SJCRH30 (cell line): ENCODE measurements at regions not wholly inside any gene's neighbourhood (a gene's known extent, or its start where the extent isn't known, plus 50 kb on each side); places are given as distances from the start of the nearest gene placed in this dataset.

Source experiments
- DNase-seq, 2 experiments: peaks; one replicate each; pipeline ENCODE4 v3.0.0-alpha.2; 2015 to 2020
- H3K27ac ChIP-seq: fragments of 250-450 bp; sonication (Bioruptor Pico); 2 replicates; pipeline ENCODE4 v1.5.1; 2020; ENCODE audit warnings: mild to moderate bottlenecking, moderate library complexity
- H3K27me3 ChIP-seq: fragments of 250-450 bp; sonication (Bioruptor Pico); 2 replicates; pipeline ENCODE4 v1.5.1; 2020; ENCODE audit warnings: mild to moderate bottlenecking, moderate library complexity
- H3K36me3 ChIP-seq: fragments of 250-450 bp; sonication (Bioruptor Pico); 2 replicates; pipeline ENCODE4 v1.5.1; 2020; ENCODE audit warnings: mild to moderate bottlenecking, moderate library complexity
- H3K4me1 ChIP-seq: fragments of 250-450 bp; sonication (Bioruptor Pico); 2 replicates; pipeline ENCODE4 v1.5.1; 2020; ENCODE audit warnings: mild to moderate bottlenecking, moderate library complexity
- H3K4me3 ChIP-seq: fragments of 250-450 bp; sonication (Bioruptor Pico); 2 replicates; pipeline ENCODE4 v1.5.1; 2020; ENCODE audit warnings: mild to moderate bottlenecking, moderate library complexity
- H3K9me3 ChIP-seq: fragments of 250-450 bp; sonication (Bioruptor Pico); replicated peaks from 2 replicates; pipeline ENCODE4 v1.5.1; 2020; ENCODE audit warnings: mild to moderate bottlenecking, moderate library complexity

DNA sequence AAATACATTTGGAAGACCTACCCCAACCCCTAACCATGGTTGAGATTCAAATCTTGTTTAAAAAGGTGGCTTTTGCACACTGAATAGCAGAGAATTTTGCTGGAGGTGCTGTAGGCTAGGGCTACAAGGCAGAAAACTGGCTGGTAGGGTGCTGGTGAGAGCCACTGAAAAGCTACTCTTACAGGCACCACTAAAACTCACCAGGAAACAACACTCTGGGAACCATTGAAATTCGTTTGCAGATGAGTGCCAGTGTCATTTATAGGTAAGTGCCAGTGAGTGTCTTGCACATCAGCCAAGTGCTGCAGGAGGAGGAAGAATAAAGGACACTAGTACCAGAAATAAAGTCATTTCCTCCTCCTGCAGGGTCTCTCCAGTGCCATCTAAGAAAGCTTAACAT, 610.2 kb downstream of the ZNF385D start:
- no peaks in the 10 kb centered on the region for H3K27me3 ChIP-seq
- no peak for DNase-seq
- H3K9me3 ChIP-seq, result no peaks in the 10 kb centered on the region
- no peaks in the 10 kb centered on the region for H3K36me3 ChIP-seq
- H3K4me1 ChIP-seq, result no peaks in the 10 kb centered on the region
- no peak overlapping the region for H3K27ac ChIP-seq
- H3K4me3 ChIP-seq, result no peak overlapping the region

GRCh38 chr3:21138085-21138484, 612.9 kb downstream of the ZNF385D start:
- Histone ChIP-seq H3K4me3 (no peak overlapping the region), H3K36me3 (no peaks in the 10 kb centered on the region), H3K27ac (no peak overlapping the region), H3K4me1 (no peaks in the 10 kb centered on the region), H3K27me3 (no peaks in the 10 kb centered on the region), H3K9me3 (no peaks in the 10 kb centered on the region)
- no peak for DNase-seq

DNA sequence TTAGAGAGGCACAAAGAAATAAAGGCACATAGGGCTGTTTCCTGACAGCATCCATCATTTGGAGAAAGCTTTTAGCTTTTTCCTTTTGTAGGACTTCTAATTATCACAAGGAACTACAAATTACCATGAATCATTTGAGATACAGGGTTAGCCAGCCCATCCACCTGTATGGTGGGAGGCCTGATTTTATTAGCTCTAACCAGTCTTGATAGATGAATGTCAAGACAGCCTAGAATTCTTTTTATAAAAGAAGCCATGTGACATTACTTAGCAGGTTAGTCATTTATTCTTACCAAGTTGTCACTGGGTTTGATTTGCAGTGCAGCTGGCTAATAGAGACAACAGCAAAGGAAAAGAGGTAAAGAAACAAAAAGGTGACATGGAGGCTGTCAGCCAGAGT, 618.1 kb downstream of the ZNF385D start:
- Histone ChIP-seq H3K27ac (no peak overlapping the region), H3K9me3 (no peaks in the 10 kb centered on the region), H3K4me1 (no peaks in the 10 kb centered on the region), H3K4me3 (no peak overlapping the region), H3K36me3 (no peaks in the 10 kb centered on the region), H3K27me3 (no peaks in the 10 kb centered on the region; the same call in 1 of the 2 replicates)
- DNase-seq, result no peak

DNA sequence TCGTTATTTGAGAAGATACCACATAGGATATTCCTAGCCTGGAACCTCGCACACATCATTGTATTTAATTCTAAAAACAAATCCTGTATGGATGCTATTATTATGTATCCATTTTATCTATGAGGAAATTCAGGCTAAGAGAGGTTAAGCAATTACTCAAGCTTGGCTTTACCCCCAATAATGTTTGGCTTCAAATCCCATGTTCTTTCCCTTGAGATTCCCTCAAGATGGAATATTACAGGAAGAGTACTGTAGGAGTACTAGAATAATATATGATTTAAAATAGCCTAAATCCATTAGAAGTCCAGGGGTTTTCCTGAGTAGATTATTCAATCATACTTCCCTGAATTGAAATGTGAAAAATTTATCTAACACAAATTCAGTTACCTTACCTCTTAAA, 630.2 kb downstream of the ZNF385D start:
- H3K27ac ChIP-seq, result no peak overlapping the region
- H3K9me3 ChIP-seq, result no peaks in the 10 kb centered on the region
- no peaks in the 10 kb centered on the region for H3K4me1 ChIP-seq
- no peaks in the 10 kb centered on the region for H3K36me3 ChIP-seq
- no peak for DNase-seq
- H3K4me3 ChIP-seq, result no peak overlapping the region
- peaks cover 11% of the 10 kb centered on the region; the same call in 1 of the 2 replicates for H3K27me3 ChIP-seq

- Histone ChIP-seq H3K27ac (no peak overlapping the region), H3K36me3 (no peaks in the 10 kb centered on the region), H3K4me1 (no peaks in the 10 kb centered on the region), H3K4me3 (no peak overlapping the region), H3K27me3 (peaks cover 11% of the 10 kb centered on the region; the same call in 1 of the 2 replicates), H3K9me3 (no peaks in the 10 kb centered on the region)
- DNase-seq, result no peak
These were observed 633.6 kb downstream of the ZNF385D start for GRCh38 chr3:21117370-21117769.

DNA sequence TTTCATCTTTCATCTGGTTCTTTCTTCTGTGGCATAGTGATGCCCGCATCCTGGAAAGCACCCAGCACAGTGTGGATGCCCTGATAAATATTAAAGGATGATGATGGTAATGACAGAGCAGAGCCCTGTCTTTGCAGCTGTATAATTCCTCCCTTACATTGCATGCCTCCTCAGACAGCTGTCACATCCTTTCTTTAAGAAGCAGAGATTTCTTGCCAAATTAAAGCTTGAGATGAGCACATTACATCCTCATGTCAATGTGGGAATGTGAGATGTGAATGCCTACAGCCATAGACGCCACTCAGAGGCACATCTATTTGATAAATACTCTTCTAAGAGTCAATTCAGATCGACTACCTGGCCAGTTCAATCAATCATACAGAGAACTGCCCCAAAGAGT, 642.0 kb downstream of the ZNF385D start:
- no peak for DNase-seq
- peaks cover 3% of the 10 kb centered on the region; the same call in 1 of the 2 replicates for H3K27me3 ChIP-seq
- no peaks in the 10 kb centered on the region for H3K36me3 ChIP-seq
- no peak overlapping the region for H3K4me3 ChIP-seq
- no peak overlapping the region for H3K27ac ChIP-seq
- no peaks in the 10 kb centered on the region for H3K4me1 ChIP-seq
- no peaks in the 10 kb centered on the region for H3K9me3 ChIP-seq

GRCh38 chr3:21105784-21106183, 645.2 kb downstream of the ZNF385D start:
- H3K4me3 ChIP-seq, result no peak overlapping the region
- no peak for DNase-seq
- H3K9me3 ChIP-seq, result 0 out of 2 replicates have a peak, but pooled peaks cover 3% of the 10 kb centered on the region
- H3K4me1 ChIP-seq, result no peaks in the 10 kb centered on the region
- no peaks in the 10 kb centered on the region for H3K36me3 ChIP-seq
- no peak overlapping the region for H3K27ac ChIP-seq
- peaks cover 3% of the 10 kb centered on the region; the same call in 1 of the 2 replicates for H3K27me3 ChIP-seq

- no peak for DNase-seq
- 0 out of 2 replicates have a peak, but pooled peaks cover 3% of the 10 kb centered on the region for H3K9me3 ChIP-seq
- H3K27ac ChIP-seq, result no peak overlapping the region
- no peaks in the 10 kb centered on the region for H3K4me1 ChIP-seq
- H3K4me3 ChIP-seq, result no peak overlapping the region
- no peaks in the 10 kb centered on the region for H3K36me3 ChIP-seq
- H3K27me3 ChIP-seq, result no peaks in the 10 kb centered on the region
These were observed 650.2 kb downstream of the ZNF385D start for GRCh38 chr3:21100656-21101359.

DNA sequence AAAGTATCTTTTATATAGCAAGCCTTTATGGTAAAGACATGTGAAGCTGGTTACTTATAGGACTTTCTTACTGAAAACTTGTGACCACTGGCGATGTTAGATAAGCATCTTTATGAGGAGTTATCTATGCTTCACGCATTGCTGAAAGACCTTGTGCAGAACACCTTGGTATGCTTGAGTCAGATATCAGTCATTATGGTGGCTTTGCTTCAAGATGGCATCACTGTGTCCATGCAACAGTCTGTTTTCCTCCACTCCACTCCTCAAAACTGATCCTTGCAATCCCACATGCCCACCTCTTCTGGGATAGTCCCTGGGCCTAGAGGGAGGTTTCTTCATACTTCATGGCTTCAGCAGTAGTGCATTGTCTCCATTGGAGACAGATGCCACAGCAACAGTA, 656.3 kb downstream of the ZNF385D start:
- Histone ChIP-seq H3K36me3 (no peaks in the 10 kb centered on the region), H3K27ac (no peak overlapping the region), H3K4me1 (no peaks in the 10 kb centered on the region), H3K27me3 (no peaks in the 10 kb centered on the region), H3K4me3 (no peak overlapping the region), H3K9me3 (no peaks in the 10 kb centered on the region)
- DNase-seq, result no peak

DNA sequence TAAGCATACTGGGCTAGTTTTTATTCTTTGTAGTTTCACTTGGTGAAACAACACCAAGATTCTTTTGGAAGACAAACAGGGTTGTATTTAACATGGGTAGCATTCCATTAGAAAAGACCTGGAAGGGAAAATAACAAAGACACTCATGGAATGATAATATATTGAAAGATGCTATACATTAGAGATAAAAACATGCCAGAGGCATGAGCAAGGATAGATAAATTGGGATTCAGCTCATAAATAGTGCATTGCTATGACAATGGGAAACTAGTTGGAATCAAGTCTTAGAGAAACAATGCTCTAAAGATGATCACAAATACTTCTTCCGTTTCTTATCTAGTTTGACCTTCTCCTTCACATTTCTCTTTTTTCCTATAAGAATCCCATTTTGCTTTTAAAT, 677.4 kb downstream of the ZNF385D start:
- no peaks in the 10 kb centered on the region for H3K27me3 ChIP-seq
- DNase-seq, result no peak
- H3K9me3 ChIP-seq, result no peaks in the 10 kb centered on the region
- no peak overlapping the region for H3K4me3 ChIP-seq
- H3K36me3 ChIP-seq, result no peaks in the 10 kb centered on the region
- H3K27ac ChIP-seq, result no peak overlapping the region
- H3K4me1 ChIP-seq, result no peaks in the 10 kb centered on the region

- H3K36me3 ChIP-seq, result no peaks in the 10 kb centered on the region
- H3K27me3 ChIP-seq, result no peaks in the 10 kb centered on the region
- no peak for DNase-seq
- no peak overlapping the region for H3K27ac ChIP-seq
- no peak overlapping the region for H3K4me3 ChIP-seq
- no peaks in the 10 kb centered on the region for H3K4me1 ChIP-seq
- no peaks in the 10 kb centered on the region for H3K9me3 ChIP-seq
These were observed 683.8 kb downstream of the ZNF385D start for GRCh38 chr3:21067031-21067813.

DNA sequence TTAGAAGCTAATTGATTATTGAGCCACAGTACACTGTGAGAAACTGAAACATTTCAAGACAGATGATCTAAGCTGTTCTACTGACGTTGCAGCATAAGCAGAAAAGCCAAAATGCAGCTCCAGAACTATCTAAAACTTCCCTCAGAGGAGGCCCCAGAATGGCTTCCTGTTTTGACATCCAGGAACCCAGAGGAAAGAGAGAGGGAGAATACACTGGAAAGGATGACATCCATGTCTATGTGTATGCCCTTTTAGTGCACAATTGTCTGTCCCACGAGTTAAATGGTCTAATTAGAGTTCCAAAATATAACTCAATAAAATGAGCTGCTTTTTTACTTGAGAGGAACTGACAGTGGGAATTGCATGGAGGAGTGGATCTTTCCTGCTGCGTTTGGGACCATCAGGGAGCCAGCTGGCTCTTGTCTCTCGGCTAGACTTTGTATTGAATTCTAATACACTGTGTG, 688.1 kb downstream of the ZNF385D start:
- DNase-seq, result no peak
- Histone ChIP-seq H3K27me3 (no peaks in the 10 kb centered on the region), H3K36me3 (no peaks in the 10 kb centered on the region), H3K9me3 (no peaks in the 10 kb centered on the region), H3K4me3 (no peak overlapping the region), H3K4me1 (no peaks in the 10 kb centered on the region), H3K27ac (no peak overlapping the region)

GRCh38 chr3:21059404-21059803, 691.6 kb downstream of the ZNF385D start:
- no peaks in the 10 kb centered on the region for H3K36me3 ChIP-seq
- no peaks in the 10 kb centered on the region for H3K4me1 ChIP-seq
- no peak for DNase-seq
- no peak overlapping the region for H3K27ac ChIP-seq
- no peaks in the 10 kb centered on the region for H3K9me3 ChIP-seq
- no peak overlapping the region for H3K4me3 ChIP-seq
- no peaks in the 10 kb centered on the region for H3K27me3 ChIP-seq

- DNase-seq, result no peak
- H3K4me1 ChIP-seq, result no peaks in the 10 kb centered on the region
- no peak overlapping the region for H3K27ac ChIP-seq
- no peaks in the 10 kb centered on the region for H3K36me3 ChIP-seq
- no peaks in the 10 kb centered on the region for H3K27me3 ChIP-seq
- no peaks in the 10 kb centered on the region for H3K9me3 ChIP-seq
- no peak overlapping the region for H3K4me3 ChIP-seq
These were observed 694.7 kb downstream of the ZNF385D start for GRCh38 chr3:21056293-21056692.

GRCh38 chr3:21055015-21055414, 696.0 kb downstream of the ZNF385D start:
- H3K27me3 ChIP-seq, result no peaks in the 10 kb centered on the region
- H3K4me1 ChIP-seq, result no peaks in the 10 kb centered on the region
- no peaks in the 10 kb centered on the region for H3K9me3 ChIP-seq
- H3K4me3 ChIP-seq, result no peak overlapping the region
- H3K27ac ChIP-seq, result no peak overlapping the region
- no peak for DNase-seq
- no peaks in the 10 kb centered on the region for H3K36me3 ChIP-seq
